CD4-positive, alpha-beta T cell treated with Interleukin-6 for 4 hours (primary cell): ENCODE measurements at regions not wholly inside any gene's neighbourhood (a gene's known extent, or its start where the extent isn't known, plus 50 kb on each side); places are given as distances from the start of the nearest gene placed in this dataset.
"Not testable (repeated sequence)": the region's sequence is repeated elsewhere in the genome, so short reads cannot be mapped to it uniquely, and the experiment has no call there.

Source experiments
- DNase-seq: peaks from one replicate; pipeline ENCODE4 v3.0.0-alpha.2; 2020; ENCODE audit warnings: mixed read lengths

GRCh38 chr4:181119186-181119585, 1124.0 kb upstream of the TENM3 start:
- DNase-seq = no peak

- DNase-seq = no peak
Measured at GRCh38 chr4:181121733-181122132, 1121.5 kb upstream of the TENM3 start.

- DNase-seq = no peak
Measured at GRCh38 chr4:181127171-181127570, 1116.0 kb upstream of the TENM3 start.

- DNase-seq = not testable (repeated sequence)
Measured at GRCh38 chr4:181130317-181130716, 1112.9 kb upstream of the TENM3 start.

- no peak for DNase-seq
Measured at GRCh38 chr4:181137351-181137750, 1105.9 kb upstream of the TENM3 start.

- no peak for DNase-seq
Measured at GRCh38 chr4:181138116-181138515, 1105.1 kb upstream of the TENM3 start.

- DNase-seq = no peak
Measured at GRCh38 chr4:181140037-181140603, 1103.1 kb upstream of the TENM3 start.

- peak; percentile 73 for DNase-seq
Measured at GRCh38 chr4:181143250-181143854, 1099.8 kb upstream of the TENM3 start.

GRCh38 chr4:181146051-181146450, 1097.2 kb upstream of the TENM3 start:
- DNase-seq = no peak

- no peak for DNase-seq
Measured at GRCh38 chr4:181147416-181147951, 1095.7 kb upstream of the TENM3 start.

GRCh38 chr4:181148470-181148869, 1094.7 kb upstream of the TENM3 start:
- DNase-seq = no peak

GRCh38 chr4:181150191-181150590, 1093.0 kb upstream of the TENM3 start:
- no peak for DNase-seq

- DNase-seq = no peak
Measured at GRCh38 chr4:181151856-181152255, 1091.3 kb upstream of the TENM3 start.

GRCh38 chr4:181157647-181158046, 1085.6 kb upstream of the TENM3 start:
- no peak for DNase-seq

GRCh38 chr4:181158971-181159370, 1084.2 kb upstream of the TENM3 start:
- no peak for DNase-seq

GRCh38 chr4:181161669-181162068, 1081.5 kb upstream of the TENM3 start:
- no peak for DNase-seq

- DNase-seq = no peak
Measured at GRCh38 chr4:181162266-181162665, 1080.9 kb upstream of the TENM3 start.

GRCh38 chr4:181162676-181163075, 1080.5 kb upstream of the TENM3 start:
- no peak for DNase-seq

- no peak for DNase-seq
Measured at GRCh38 chr4:181166742-181167399, 1076.3 kb upstream of the TENM3 start.

- no peak for DNase-seq
Measured at GRCh38 chr4:181168011-181168805, 1075.0 kb upstream of the TENM3 start.

GRCh38 chr4:181173046-181173445, 1070.2 kb upstream of the TENM3 start:
- no peak for DNase-seq

- no peak for DNase-seq
Measured at GRCh38 chr4:181176306-181176705, 1066.9 kb upstream of the TENM3 start.

- DNase-seq = no peak
Measured at GRCh38 chr4:181181331-181181730, 1061.9 kb upstream of the TENM3 start.
